Colonic mucosa (tissue), 4 donors: ENCODE measurements at regions not wholly inside any gene's neighbourhood (a gene's known extent, or its start where the extent isn't known, plus 50 kb on each side); places are given as distances from the start of the nearest gene placed in this dataset.

Source experiments
- DNase-seq: peaks from one replicate; pipeline ENCODE4 v3.0.0-alpha.2; 2020
- H3K27ac ChIP-seq: fragments of 200-600 bp; one replicate; pipeline ENCODE4 v1.8.0; 2021
- H3K27me3 ChIP-seq: fragments of 200-600 bp; one replicate; pipeline ENCODE4 v1.8.0; 2021
- H3K36me3 ChIP-seq: fragments of 200-600 bp; one replicate; pipeline ENCODE4 v1.8.0; 2021
- H3K4me1 ChIP-seq: fragments of 200-600 bp; one replicate; pipeline ENCODE4 v1.8.0; 2021; ENCODE audit warnings: mild to moderate bottlenecking
- H3K4me3 ChIP-seq: fragments of 200-600 bp; one replicate; pipeline ENCODE4 v1.8.0; 2021
- H3K9ac ChIP-seq, 2 donors: one replicate each; pipeline ENCODE4 v1.7.0; 2013; ENCODE audit warnings: control low read depth in 2 of 2, low read depth in 2 of 2, low read length in 2 of 2
- H3K9me3 ChIP-seq: fragments of 200-600 bp; one replicate; pipeline ENCODE4 v1.8.0; 2021
- intact Hi-C: fragments of 100-400 bp; cut with DNase I; formaldehyde crosslinking; loops from one replicate; pipeline ENCODE4 v1.14.1; 2022
- TF ChIP-seq, protein P1 (sequence below): fragments of 200-600 bp; IDR thresholded peaks from one replicate; pipeline ENCODE4 v1.8.0; 2022; ENCODE audit warnings: antibody characterized with exemption, mild to moderate bottlenecking
- donor health status: healthy.
- donor health status: DM: no; HTN: no; CAD: no.
- donor health status: DM: no; HTN: no; CAD: no.

DNA sequence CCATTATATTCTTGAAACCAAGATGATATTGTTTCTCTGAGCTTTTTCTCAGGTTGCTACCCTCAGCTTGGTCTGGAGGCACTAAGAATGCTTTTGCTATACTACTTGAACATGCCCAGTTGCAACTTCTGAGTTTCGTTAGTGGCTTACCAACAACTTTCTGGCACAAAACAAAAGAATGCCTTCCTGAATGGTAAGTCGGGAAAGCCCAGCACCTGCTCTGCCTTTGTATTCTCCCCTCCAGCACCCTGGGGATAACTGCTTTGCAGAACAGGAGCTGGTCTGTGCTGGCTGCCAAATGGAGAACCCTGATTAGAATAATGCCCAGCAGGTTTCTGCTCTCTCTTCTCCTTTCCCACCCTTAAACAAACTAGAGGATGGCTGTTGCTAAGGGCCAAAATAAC lies 149.3 kb downstream of the TGFB2 start:
- Histone ChIP-seq H3K4me3 (no peak overlapping the region), H3K9me3 (no peaks in the 10 kb centered on the region), H3K27me3 (no peaks in the 10 kb centered on the region), H3K36me3 (no peaks in the 10 kb centered on the region), H3K27ac (no peak overlapping the region), H3K4me1 (no peaks in the 10 kb centered on the region), H3K9ac (no peak overlapping the region)
- intact Hi-C loops = no loop called here
- TF ChIP-seq, protein P1, sequence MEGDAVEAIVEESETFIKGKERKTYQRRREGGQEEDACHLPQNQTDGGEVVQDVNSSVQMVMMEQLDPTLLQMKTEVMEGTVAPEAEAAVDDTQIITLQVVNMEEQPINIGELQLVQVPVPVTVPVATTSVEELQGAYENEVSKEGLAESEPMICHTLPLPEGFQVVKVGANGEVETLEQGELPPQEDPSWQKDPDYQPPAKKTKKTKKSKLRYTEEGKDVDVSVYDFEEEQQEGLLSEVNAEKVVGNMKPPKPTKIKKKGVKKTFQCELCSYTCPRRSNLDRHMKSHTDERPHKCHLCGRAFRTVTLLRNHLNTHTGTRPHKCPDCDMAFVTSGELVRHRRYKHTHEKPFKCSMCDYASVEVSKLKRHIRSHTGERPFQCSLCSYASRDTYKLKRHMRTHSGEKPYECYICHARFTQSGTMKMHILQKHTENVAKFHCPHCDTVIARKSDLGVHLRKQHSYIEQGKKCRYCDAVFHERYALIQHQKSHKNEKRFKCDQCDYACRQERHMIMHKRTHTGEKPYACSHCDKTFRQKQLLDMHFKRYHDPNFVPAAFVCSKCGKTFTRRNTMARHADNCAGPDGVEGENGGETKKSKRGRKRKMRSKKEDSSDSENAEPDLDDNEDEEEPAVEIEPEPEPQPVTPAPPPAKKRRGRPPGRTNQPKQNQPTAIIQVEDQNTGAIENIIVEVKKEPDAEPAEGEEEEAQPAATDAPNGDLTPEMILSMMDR = no peak
- no peak for DNase-seq

- no peaks in the 10 kb centered on the region for H3K27me3 ChIP-seq
- TF ChIP-seq, protein P1 = no peak
- no peak overlapping the region for H3K27ac ChIP-seq
- no peaks in the 10 kb centered on the region for H3K9me3 ChIP-seq
- DNase-seq = no peak
- intact Hi-C loops = no loop called here
- no peaks in the 10 kb centered on the region for H3K36me3 ChIP-seq
- no peak overlapping the region for H3K9ac ChIP-seq
- no peaks in the 10 kb centered on the region for H3K4me1 ChIP-seq
- H3K4me3 ChIP-seq = no peak overlapping the region
These were observed 150.8 kb downstream of the TGFB2 start for GRCh38 chr1:218495931-218496330.

GRCh38 chr1:218496561-218496960 lies 151.4 kb downstream of the TGFB2 start:
- DNase-seq = no peak
- Histone ChIP-seq H3K4me1 (no peaks in the 10 kb centered on the region), H3K27ac (no peak overlapping the region), H3K9me3 (no peaks in the 10 kb centered on the region), H3K4me3 (no peak overlapping the region), H3K27me3 (no peaks in the 10 kb centered on the region), H3K36me3 (no peaks in the 10 kb centered on the region), H3K9ac (no peak overlapping the region)
- TF ChIP-seq, protein P1 = no peak
- intact Hi-C loops = no loop called here

- no peaks in the 10 kb centered on the region for H3K9me3 ChIP-seq
- TF ChIP-seq, protein P1 = no peak
- intact Hi-C loops = no loop called here
- no peaks in the 10 kb centered on the region for H3K36me3 ChIP-seq
- H3K9ac ChIP-seq = peak overlapping the region in 1 of 2 donors; percentile 9
- no peaks in the 10 kb centered on the region for H3K27me3 ChIP-seq
- DNase-seq = no peak
- no peak overlapping the region for H3K4me3 ChIP-seq
- peak overlapping the region; percentile 42 for H3K27ac ChIP-seq
- H3K4me1 ChIP-seq = no peaks in the 10 kb centered on the region
These were observed 153.2 kb downstream of the TGFB2 start for GRCh38 chr1:218498056-218498938.

- Histone ChIP-seq H3K36me3 (no peaks in the 10 kb centered on the region), H3K27ac (peak overlapping the region; percentile 42), H3K9me3 (no peaks in the 10 kb centered on the region), H3K27me3 (no peaks in the 10 kb centered on the region), H3K4me3 (no peak overlapping the region), H3K9ac (peak overlapping the region in 1 of 2 donors; percentile 9), H3K4me1 (no peaks in the 10 kb centered on the region)
- no peak for DNase-seq
- TF ChIP-seq, protein P1 = no peak
- intact Hi-C loops = no loop called here
These were observed 154.0 kb downstream of the TGFB2 start for GRCh38 chr1:218499011-218499691.
